Thymus (tissue), 11 donors: ENCODE measurements at regions not wholly inside any gene's neighbourhood (a gene's known extent, or its start where the extent isn't known, plus 50 kb on each side); places are given as distances from the start of the nearest gene placed in this dataset.

ENCODE experiments used
- DNase-seq, 9 donors: peaks; one replicate each; pipeline ENCODE4 v3.0.0-alpha.2; 2013; ENCODE audit warnings: low spot score in 9 of 9, low read depth in 6 of 9, missing footprints in 1 of 9
- H3K27ac ChIP-seq, 2 donors: one replicate each; pipeline ENCODE4 v1.5.1; 2013; ENCODE audit warnings: control low read depth in 1 of 2, low read depth in 1 of 2, low read length in 1 of 2, mild to moderate bottlenecking in 1 of 2, moderate library complexity in 1 of 2
- H3K27me3 ChIP-seq, 2 donors: one replicate each; pipeline ENCODE4 v1.5.1; 2013; ENCODE audit warnings: low read length in 1 of 2; ENCODE audit not compliant: control insufficient read depth in 2 of 2, insufficient read depth in 1 of 2
- H3K36me3 ChIP-seq, 2 donors: one replicate each; pipeline ENCODE4 v1.5.1; 2013; ENCODE audit warnings: low read length in 1 of 2, mild to moderate bottlenecking in 1 of 2, moderate library complexity in 1 of 2; ENCODE audit not compliant: control insufficient read depth in 2 of 2, insufficient read depth in 2 of 2
- H3K4me1 ChIP-seq, 2 donors: one replicate each; pipeline ENCODE4 v1.5.1; 2013; ENCODE audit warnings: low read length in 2 of 2; ENCODE audit not compliant: control insufficient read depth in 2 of 2, insufficient read depth in 2 of 2
- H3K4me3 ChIP-seq, 2 donors: one replicate each; pipeline ENCODE4 v1.5.1; 2013; ENCODE audit warnings: low read length in 2 of 2, control low read depth in 1 of 2, mild to moderate bottlenecking in 1 of 2
- H3K9me3 ChIP-seq, 2 donors: one replicate each; pipeline ENCODE4 v1.5.1; 2013; ENCODE audit warnings: low read length in 1 of 2, mild to moderate bottlenecking in 1 of 2; ENCODE audit not compliant: control insufficient read depth in 2 of 2, insufficient read depth in 1 of 2
- WGBS: extraction: QIAGEN DNeasy Blood & Tissue Kit; methylation state at CpG from one replicate; pipeline ENCODE4 v1.1.7; 2013; 5-methylcytosine and 5-hydroxymethylcytosine counted together
- donor health status: healthy.

GRCh38 chr14:53793790-53794505 lies 162.7 kb downstream of the BMP4 start:
- H3K36me3 ChIP-seq: no peaks in the 10 kb centered on the region
- DNase-seq: no peak
- 92% methylated on average over 2 of the region's 2 CpGs for WGBS
- no peaks in the 10 kb centered on the region for H3K4me1 ChIP-seq
- no peak overlapping the region for H3K27ac ChIP-seq
- no peak overlapping the region for H3K4me3 ChIP-seq
- H3K9me3 ChIP-seq: no peaks in the 10 kb centered on the region
- H3K27me3 ChIP-seq: no peaks in the 10 kb centered on the region

- H3K9me3 ChIP-seq: no peaks in the 10 kb centered on the region
- no peaks in the 10 kb centered on the region for H3K4me1 ChIP-seq
- WGBS: 90% methylated on average over 1 of the region's 1 CpG
- H3K27ac ChIP-seq: no peak overlapping the region
- DNase-seq: no peak
- H3K36me3 ChIP-seq: no peaks in the 10 kb centered on the region
- no peaks in the 10 kb centered on the region for H3K27me3 ChIP-seq
- H3K4me3 ChIP-seq: no peak overlapping the region
These were observed 163.7 kb downstream of the BMP4 start for GRCh38 chr14:53792909-53793308.

- DNase-seq: no peak
- 80% methylated on average over 3 of the region's 3 CpGs for WGBS
These were observed 165.7 kb downstream of the BMP4 start for GRCh38 chr14:53790731-53791500.

GRCh38 chr14:53788566-53788965 lies 168.1 kb downstream of the BMP4 start:
- 95% methylated on average over 5 of the region's 5 CpGs for WGBS
- DNase-seq: no peak

More at GRCh38 chr14:53790731-53791500, 165.7 kb downstream of the BMP4 start:
- Histone ChIP-seq H3K27ac (no peak overlapping the region), H3K9me3 (no peaks in the 10 kb centered on the region), H3K27me3 (no peaks in the 10 kb centered on the region), H3K4me3 (no peak overlapping the region), H3K36me3 (no peaks in the 10 kb centered on the region), H3K4me1 (no peaks in the 10 kb centered on the region)

GRCh38 chr14:53786045-53786444 lies 170.6 kb downstream of the BMP4 start:
- H3K4me1 ChIP-seq: no peaks in the 10 kb centered on the region
- no peak overlapping the region for H3K27ac ChIP-seq
- no peaks in the 10 kb centered on the region for H3K36me3 ChIP-seq
- H3K27me3 ChIP-seq: no peaks in the 10 kb centered on the region
- H3K4me3 ChIP-seq: no peak overlapping the region
- no peaks in the 10 kb centered on the region for H3K9me3 ChIP-seq
- DNase-seq: no peak

More at GRCh38 chr14:53788566-53788965, 168.1 kb downstream of the BMP4 start:
- no peak overlapping the region for H3K4me3 ChIP-seq
- no peak overlapping the region for H3K27ac ChIP-seq
- no peaks in the 10 kb centered on the region for H3K27me3 ChIP-seq
- H3K4me1 ChIP-seq: no peaks in the 10 kb centered on the region
- H3K36me3 ChIP-seq: no peaks in the 10 kb centered on the region
- no peaks in the 10 kb centered on the region for H3K9me3 ChIP-seq

GRCh38 chr14:53784688-53785087 lies 171.9 kb downstream of the BMP4 start:
- no peaks in the 10 kb centered on the region for H3K36me3 ChIP-seq
- no peaks in the 10 kb centered on the region for H3K4me1 ChIP-seq
- 97% methylated on average over 3 of the region's 3 CpGs for WGBS
- H3K27ac ChIP-seq: no peak overlapping the region
- no peaks in the 10 kb centered on the region for H3K27me3 ChIP-seq
- H3K4me3 ChIP-seq: no peak overlapping the region
- no peak for DNase-seq
- no peaks in the 10 kb centered on the region for H3K9me3 ChIP-seq

- Histone ChIP-seq H3K27me3 (no peaks in the 10 kb centered on the region), H3K27ac (no peak overlapping the region), H3K4me1 (no peaks in the 10 kb centered on the region), H3K36me3 (no peaks in the 10 kb centered on the region), H3K4me3 (no peak overlapping the region), H3K9me3 (no peaks in the 10 kb centered on the region)
- DNase-seq: no peak
These were observed 173.4 kb downstream of the BMP4 start for GRCh38 chr14:53783256-53783655.

- no peaks in the 10 kb centered on the region for H3K27me3 ChIP-seq
- H3K4me1 ChIP-seq: no peaks in the 10 kb centered on the region
- 93% methylated on average over 7 of the region's 7 CpGs for WGBS
- no peak overlapping the region for H3K27ac ChIP-seq
- no peak overlapping the region for H3K4me3 ChIP-seq
- no peaks in the 10 kb centered on the region for H3K9me3 ChIP-seq
- no peaks in the 10 kb centered on the region for H3K36me3 ChIP-seq
- no peak for DNase-seq
These were observed 176.5 kb downstream of the BMP4 start for GRCh38 chr14:53780051-53780555.

GRCh38 chr14:53779301-53779700 lies 177.3 kb downstream of the BMP4 start:
- no peak overlapping the region for H3K27ac ChIP-seq
- WGBS: 85% methylated on average over 2 of the region's 2 CpGs
- H3K27me3 ChIP-seq: no peaks in the 10 kb centered on the region
- no peaks in the 10 kb centered on the region for H3K4me1 ChIP-seq
- no peak for DNase-seq
- no peak overlapping the region for H3K4me3 ChIP-seq
- no peaks in the 10 kb centered on the region for H3K9me3 ChIP-seq
- H3K36me3 ChIP-seq: no peaks in the 10 kb centered on the region
